K562 (cell line): ENCODE measurements at regions not wholly inside any gene's neighbourhood (a gene's known extent, or its start where the extent isn't known, plus 50 kb on each side); places are given as distances from the start of the nearest gene placed in this dataset.

Source experiments
- NEUROD1 ChIP-seq: fragments of 150-350 bp; IDR thresholded peaks from 2 replicates; pipeline ENCODE4 v1.6.1; 2014; ENCODE audit warnings: borderline replicate concordance, low read length, low read depth; ENCODE audit not compliant: partially characterized antibody
- POLR3A ChIP-seq: IDR thresholded peaks from 2 replicates; pipeline ENCODE4 v1.6.1; 2011; ENCODE audit warnings: borderline replicate concordance, mild to moderate bottlenecking, moderate library complexity; ENCODE audit not compliant: insufficient read length, insufficient read depth; ENCODE audit errors: extremely low read depth
- RERE ChIP-seq: sonication (generic); formaldehyde crosslinking; IDR thresholded peaks from 2 replicates; pipeline ENCODE4 v1.8.0; 2023; ENCODE audit warnings: missing genetic modification reagents, mild to moderate bottlenecking, borderline replicate concordance
- TSHZ1 ChIP-seq: fragments of 250-450 bp; sonication (Bioruptor Pico); IDR thresholded peaks from 2 replicates; pipeline ENCODE4 v1.4.0; 2020; ENCODE audit warnings: mild to moderate bottlenecking, moderate library complexity
- ZNF507 ChIP-seq: conservative IDR thresholded peaks from 2 replicates; pipeline ENCODE4 v1.6.1; 2017; ENCODE audit warnings: missing genetic modification characterization, missing compliant biosample characterization

- TF ChIP-seq TSHZ1 (no peak), NEUROD1 (no peak), POLR3A (no peak), ZNF507 (tag) (no peak), RERE (CRISPR knock-in tag) (no peak)
Observed at GRCh38 chr5:38780316-38780715, 65.5 kb upstream of the OSMR start (continued).
